ENCODE measurements at regions not wholly inside any gene's neighbourhood (a gene's known extent, or its start where the extent isn't known, plus 50 kb on each side); places are given as distances from the start of the nearest gene placed in this dataset.

DNA sequence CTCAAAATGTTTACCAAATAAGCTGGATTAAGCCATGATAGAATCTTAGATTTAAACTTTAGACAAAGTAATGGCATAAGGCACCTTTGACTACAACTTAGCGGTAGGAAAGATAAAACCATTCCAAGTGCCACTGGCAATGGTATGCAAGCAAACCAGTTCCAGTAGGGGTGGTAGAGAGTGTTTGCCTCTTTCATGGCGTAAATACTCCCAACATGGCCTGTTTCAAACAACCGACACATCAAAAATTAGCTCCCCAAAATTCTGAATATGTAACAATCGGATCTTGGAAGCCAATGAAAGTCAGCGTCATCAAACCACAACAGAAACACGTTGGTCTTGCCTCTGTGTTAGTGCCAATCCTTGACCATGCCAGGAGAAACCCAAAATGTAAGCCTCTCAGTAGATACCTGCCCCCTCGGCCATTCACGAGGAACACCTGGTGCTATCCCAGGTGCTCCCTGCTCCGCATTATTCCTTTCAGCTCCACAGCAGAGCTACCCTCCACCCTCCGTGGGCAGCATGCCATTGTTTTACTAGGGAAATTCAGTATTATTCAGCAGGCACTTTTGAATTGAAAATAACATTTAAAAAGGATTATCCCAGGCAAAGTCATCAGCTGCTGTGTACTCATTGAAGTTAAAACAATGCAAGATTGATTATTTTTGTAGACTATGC, 307.8 kb upstream of the CDH11 start:
- Histone ChIP-seq H3K23ac (ENCODE audit: insufficient read length) (no peak overlapping the region), H2BK20ac (ENCODE audit: low read length) (no peak overlapping the region), H3K23me2 (ENCODE audit: low read depth, low read length) (no peaks in the 10 kb centered on the region), H3K27me3 (replicated peaks in 1 of 4; ENCODE audit: control insufficient read depth in 3 of 4, extremely low read depth in 1 of 4, insufficient read depth in 3 of 4, low read length in 3 of 4) (no peaks in the 10 kb centered on the region; a peak in 1 of 7 replicates), H4K5ac (ENCODE audit: insufficient read length, low read depth, low read length) (no peak overlapping the region), H2BK15ac (ENCODE audit: low read length) (no peak overlapping the region), H3K79me2 (ENCODE audit: control insufficient read depth in 1 of 2, insufficient read depth in 2 of 2, low read length in 2 of 2) (no peaks in the 10 kb centered on the region), H3K56ac (replicated peaks; ENCODE audit: insufficient read length, low read depth, low read length) (no peak overlapping the region), H3K4me2 (ENCODE audit: insufficient read depth in 1 of 2, low read depth in 2 of 2, low read length in 2 of 2) (peak overlapping the region; percentile 19 to 48; a peak in 1 of 4 replicates), H3K4me1 (replicated peaks in 1 of 4; ENCODE audit: control insufficient read depth in 3 of 4, insufficient read depth in 4 of 4, low read length in 3 of 4) (peaks cover 0 to 7% (median 4%) of the 10 kb centered on the region in 4 experiments; a peak in 3 of 7 replicates), H3K14ac (ENCODE audit: insufficient read length) (no peak overlapping the region), H3K9ac (replicated peaks in 1 of 4; ENCODE audit: extremely low read depth in 1 of 4, low read depth in 3 of 4, low read length in 3 of 4) (no peak overlapping the region), H3K4ac (replicated peaks; ENCODE audit: insufficient read length, low read depth, low read length) (no peak overlapping the region), H2AK5ac (ENCODE audit: low read depth, low read length) (no peak overlapping the region), H2BK12ac (ENCODE audit: low read depth, low read length) (peak overlapping the region; percentile 10; the same call in 1 of the 2 replicates), H4K8ac (ENCODE audit: extremely low read depth, insufficient read depth, low read length) (no peak overlapping the region), H2BK5ac (ENCODE audit: low read depth, low read length) (0 out of 2 replicates have a peak overlapping the region, but pooled peaks have one; percentile 26), H4K20me1 (replicated peaks in 1 of 2; ENCODE audit: control insufficient read depth in 1 of 2, insufficient read depth in 2 of 2, low read length in 2 of 2) (no peaks in the 10 kb centered on the region), H3K79me1 (ENCODE audit: low read depth, low read length) (no peaks in the 10 kb centered on the region), H3K4me3 (ENCODE audit: extremely low read depth in 1 of 4, insufficient read depth in 2 of 4, low read depth in 3 of 4, low read length in 4 of 4) (peak overlapping the region in 1 of 4 experiments; percentile 2; a peak in 1 of 8 replicates), H3K36me3 (ENCODE audit: control insufficient read depth in 2 of 4, insufficient read depth in 4 of 4, low read length in 3 of 4) (no peaks in the 10 kb centered on the region), H3K27ac (ENCODE audit: low read depth, low read length) (no peak overlapping the region), H3K9me3 (ENCODE audit: insufficient read depth in 2 of 2, low read depth in 1 of 2, low read length in 1 of 2) (no peaks in the 10 kb centered on the region), H2BK120ac (replicated peaks; ENCODE audit: low read depth, low read length) (no peak overlapping the region), H3K18ac (ENCODE audit: extremely low read depth, low read length) (no peak overlapping the region), H4K91ac (replicated peaks; ENCODE audit: insufficient read length, low read length) (no peak overlapping the region), H2AFZ (ENCODE audit: low read length) (peak overlapping the region; percentile 8; the same call in 1 of the 2 replicates)
- ChIA-PET POLR2A (ENCODE audit: partially characterized antibody) (interaction anchor here (0.9 to 1.2 kb wide), 2 partner anchors 16 to 20 kb away, joined by 3 read pairs; no protein-coding TSS in a partner anchor), CTCF (ENCODE audit: partially characterized antibody) (interaction anchor here (0.7 to 2.1 kb wide), 11 partner anchors 10 to 237 kb away, joined by 3 to 10 read pairs (median 3); no protein-coding TSS in a partner anchor)
- no peak for FAIRE-seq
- WGBS, 2 experiments (ENCODE audit: extremely low coverage in 1 of 2, insufficient coverage in 1 of 2, insufficient read length in 1 of 2, insufficient replicate concordance in 2 of 2, low coverage in 1 of 2, low lambda C conversion rate in 2 of 2, missing lambda C conversion rate in 1 of 2) = 80% methylated on average over 10 of the region's 10 CpGs; no CpG with 5 or more reads in 1 of the 2 experiments
- DNase-seq (ENCODE audit: low read depth in 1 of 2, low spot score in 2 of 2) = peak in 1 of 2 experiments; percentile 44
- TF ChIP-seq YY1 (IDR thresholded peaks at IDR 0.05; ENCODE audit: low read depth, low read length) (peak; percentile 52; the same call in 1 of the 2 replicates), SP2 (IDR thresholded peaks at IDR 0.05; ENCODE audit: low read length) (no peak)
- TF ChIP-seq, protein P1, sequence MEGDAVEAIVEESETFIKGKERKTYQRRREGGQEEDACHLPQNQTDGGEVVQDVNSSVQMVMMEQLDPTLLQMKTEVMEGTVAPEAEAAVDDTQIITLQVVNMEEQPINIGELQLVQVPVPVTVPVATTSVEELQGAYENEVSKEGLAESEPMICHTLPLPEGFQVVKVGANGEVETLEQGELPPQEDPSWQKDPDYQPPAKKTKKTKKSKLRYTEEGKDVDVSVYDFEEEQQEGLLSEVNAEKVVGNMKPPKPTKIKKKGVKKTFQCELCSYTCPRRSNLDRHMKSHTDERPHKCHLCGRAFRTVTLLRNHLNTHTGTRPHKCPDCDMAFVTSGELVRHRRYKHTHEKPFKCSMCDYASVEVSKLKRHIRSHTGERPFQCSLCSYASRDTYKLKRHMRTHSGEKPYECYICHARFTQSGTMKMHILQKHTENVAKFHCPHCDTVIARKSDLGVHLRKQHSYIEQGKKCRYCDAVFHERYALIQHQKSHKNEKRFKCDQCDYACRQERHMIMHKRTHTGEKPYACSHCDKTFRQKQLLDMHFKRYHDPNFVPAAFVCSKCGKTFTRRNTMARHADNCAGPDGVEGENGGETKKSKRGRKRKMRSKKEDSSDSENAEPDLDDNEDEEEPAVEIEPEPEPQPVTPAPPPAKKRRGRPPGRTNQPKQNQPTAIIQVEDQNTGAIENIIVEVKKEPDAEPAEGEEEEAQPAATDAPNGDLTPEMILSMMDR (IDR thresholded peaks at IDR 0.05; ENCODE audit: control extremely low read depth in 1 of 3, insufficient read depth in 1 of 3, low read depth in 1 of 3, low read length in 3 of 3) = peak in 1 of 3 experiments; percentile 37; a peak in 1 of 4 replicates

Data from H1 (cell line).